GM10266 (cell line): ENCODE measurements at regions not wholly inside any gene's neighbourhood (a gene's known extent, or its start where the extent isn't known, plus 50 kb on each side); places are given as distances from the start of the nearest gene placed in this dataset.

Source experiments
- DNase-seq: peaks from one replicate; pipeline ENCODE4 v3.0.0; 2012; ENCODE audit errors: extremely low spot score
- TF ChIP-seq, protein P1 (sequence below): IDR thresholded peaks from 2 replicates; pipeline ENCODE4 v1.5.1; 2012; ENCODE audit warnings: mild to moderate bottlenecking, low read depth; ENCODE audit not compliant: control insufficient read depth, insufficient read depth; ENCODE audit errors: missing control alignments

DNA sequence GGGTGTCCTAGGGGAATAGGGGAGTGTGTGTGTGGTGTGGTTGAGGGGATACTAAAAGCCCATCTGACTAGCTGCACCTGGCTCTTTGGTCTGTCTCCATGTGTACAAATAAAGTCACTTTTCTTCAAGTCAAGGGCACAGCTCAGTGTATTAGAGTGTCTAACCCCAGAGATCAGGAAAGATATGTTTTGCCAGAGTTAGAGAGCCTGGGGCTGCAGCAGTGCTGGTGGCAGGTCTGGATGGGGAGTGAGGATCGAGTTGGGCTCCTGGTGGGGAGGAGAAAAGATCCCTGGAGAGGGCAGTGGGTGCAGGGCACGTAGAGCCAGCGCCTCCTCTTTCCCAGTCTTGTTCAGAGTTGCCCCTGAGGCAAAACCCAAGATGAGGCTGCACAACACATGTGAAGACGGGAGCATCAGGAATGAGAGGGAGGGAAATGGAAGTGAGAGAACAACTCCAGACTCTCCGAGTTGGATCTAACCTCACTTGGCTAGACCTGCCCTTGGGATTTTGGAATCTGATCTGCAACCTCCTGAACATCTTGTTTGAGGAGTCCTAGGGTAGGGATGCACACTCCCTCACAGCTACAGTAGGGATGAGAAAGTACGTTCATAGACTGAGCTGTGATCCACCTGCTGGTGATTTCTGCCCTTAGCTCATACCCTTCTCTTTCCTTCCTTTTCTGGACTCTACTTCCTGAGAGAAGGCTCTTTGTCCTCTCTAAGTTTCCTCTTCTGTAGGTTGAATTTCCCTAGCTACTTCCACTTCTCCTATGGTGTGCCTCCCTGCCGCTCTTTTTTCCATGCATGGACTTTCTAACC, 309.9 kb downstream of the ZSWIM6 start:
- DNase-seq: no peak
- TF ChIP-seq, protein P1, sequence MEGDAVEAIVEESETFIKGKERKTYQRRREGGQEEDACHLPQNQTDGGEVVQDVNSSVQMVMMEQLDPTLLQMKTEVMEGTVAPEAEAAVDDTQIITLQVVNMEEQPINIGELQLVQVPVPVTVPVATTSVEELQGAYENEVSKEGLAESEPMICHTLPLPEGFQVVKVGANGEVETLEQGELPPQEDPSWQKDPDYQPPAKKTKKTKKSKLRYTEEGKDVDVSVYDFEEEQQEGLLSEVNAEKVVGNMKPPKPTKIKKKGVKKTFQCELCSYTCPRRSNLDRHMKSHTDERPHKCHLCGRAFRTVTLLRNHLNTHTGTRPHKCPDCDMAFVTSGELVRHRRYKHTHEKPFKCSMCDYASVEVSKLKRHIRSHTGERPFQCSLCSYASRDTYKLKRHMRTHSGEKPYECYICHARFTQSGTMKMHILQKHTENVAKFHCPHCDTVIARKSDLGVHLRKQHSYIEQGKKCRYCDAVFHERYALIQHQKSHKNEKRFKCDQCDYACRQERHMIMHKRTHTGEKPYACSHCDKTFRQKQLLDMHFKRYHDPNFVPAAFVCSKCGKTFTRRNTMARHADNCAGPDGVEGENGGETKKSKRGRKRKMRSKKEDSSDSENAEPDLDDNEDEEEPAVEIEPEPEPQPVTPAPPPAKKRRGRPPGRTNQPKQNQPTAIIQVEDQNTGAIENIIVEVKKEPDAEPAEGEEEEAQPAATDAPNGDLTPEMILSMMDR: no peak

DNA sequence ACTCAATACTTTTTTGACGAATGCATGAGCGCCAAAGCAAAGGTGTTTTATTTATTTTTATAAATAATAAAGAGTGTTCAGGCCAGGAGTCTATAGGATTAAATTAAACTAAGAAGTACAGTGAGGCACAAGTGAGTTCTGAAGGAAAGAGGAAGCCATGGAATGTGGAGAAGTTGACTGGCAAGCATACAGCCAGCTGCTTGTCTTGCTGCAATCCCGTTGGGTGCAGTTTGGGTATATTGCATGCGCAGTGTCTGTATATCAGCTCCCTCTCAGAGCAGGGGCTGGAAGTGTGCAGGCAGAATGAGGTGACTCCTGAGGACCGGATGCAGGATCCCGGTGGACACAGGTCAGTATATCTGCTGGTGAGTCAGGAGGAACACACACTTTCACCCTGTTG, 315.6 kb downstream of the ZSWIM6 start:
- TF ChIP-seq, protein P1: no peak
- no peak for DNase-seq

DNA sequence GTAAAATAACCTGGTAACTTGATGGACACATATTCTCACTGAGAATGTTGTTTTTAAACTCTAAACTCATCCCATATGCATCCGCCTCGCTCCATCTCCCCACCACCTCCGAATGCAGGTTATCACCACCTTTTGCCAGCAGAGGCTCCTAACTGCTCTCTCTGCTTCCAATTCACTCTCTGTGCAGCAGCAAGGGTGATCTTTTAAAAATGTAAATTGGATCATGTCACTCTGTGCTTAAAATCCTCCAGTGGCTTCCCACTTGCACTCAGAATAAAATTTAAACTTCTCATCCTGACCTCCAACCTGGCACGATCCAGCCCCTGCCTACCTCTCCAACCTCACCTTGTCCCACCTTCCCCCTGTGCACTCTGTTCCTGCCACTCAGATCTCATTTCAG, 317.2 kb downstream of the ZSWIM6 start:
- DNase-seq: no peak
- TF ChIP-seq, protein P1: no peak

DNA sequence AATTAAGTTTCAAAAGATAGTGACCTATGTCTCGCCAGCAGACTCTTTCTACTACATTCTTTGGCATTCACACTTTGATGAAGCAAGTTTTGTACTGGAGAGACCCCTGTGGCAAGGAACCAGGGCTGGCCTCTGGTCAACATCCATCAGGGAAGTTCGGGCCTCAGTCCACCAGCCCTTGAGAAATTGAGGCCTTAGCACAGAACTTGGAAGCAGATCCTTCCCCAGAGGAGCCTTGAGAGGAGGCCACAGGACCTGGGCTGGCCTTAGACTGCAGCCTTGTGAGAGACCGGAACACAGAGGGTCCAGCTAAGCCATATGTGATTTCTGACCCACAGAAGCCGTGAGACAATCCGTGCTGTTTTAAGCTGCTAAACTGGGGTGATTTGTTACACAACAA, 317.9 kb downstream of the ZSWIM6 start:
- TF ChIP-seq, protein P1: no peak

DNA sequence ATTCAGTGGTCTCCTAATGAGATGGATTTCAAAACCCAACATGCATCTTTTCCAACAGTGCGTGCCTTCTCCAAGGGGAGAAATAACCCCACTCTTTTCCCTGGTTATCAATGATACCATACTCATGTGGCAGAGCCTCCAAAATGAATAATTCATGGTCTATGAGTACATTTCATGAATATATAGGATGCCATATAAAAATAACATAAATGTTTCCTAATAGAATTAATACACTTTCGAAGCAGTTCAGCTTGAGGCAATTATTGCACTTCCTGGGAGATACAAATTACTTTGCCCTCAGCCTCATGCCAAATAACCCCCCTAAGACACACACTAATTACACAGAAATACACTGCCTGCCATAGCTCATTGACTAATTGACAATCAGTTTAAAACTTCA, 318.6 kb downstream of the ZSWIM6 start:
- TF ChIP-seq, protein P1: no peak

More for the DNA sequence above, 317.9 kb downstream of the ZSWIM6 start:
- no peak for DNase-seq

DNA sequence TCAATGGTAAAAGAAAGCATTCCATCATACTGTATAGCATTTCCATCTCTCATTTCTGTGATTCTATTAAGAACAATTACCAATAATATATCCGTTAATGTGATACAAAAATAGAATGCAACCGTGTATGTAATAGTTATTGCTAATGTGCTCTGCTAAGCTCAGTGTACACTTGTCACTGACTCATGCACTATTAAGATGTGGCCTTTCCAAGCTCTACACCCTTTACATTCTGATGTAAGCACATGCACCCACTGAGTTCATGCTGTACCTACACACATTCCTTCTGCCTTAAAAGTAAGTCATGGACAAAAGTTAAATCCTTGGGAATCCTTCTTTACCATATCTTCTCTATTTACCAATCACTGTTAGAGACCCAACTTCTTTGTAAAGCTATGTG, 319.1 kb downstream of the ZSWIM6 start:
- no peak for DNase-seq
- TF ChIP-seq, protein P1: no peak

More for the DNA sequence above, 318.6 kb downstream of the ZSWIM6 start:
- DNase-seq: no peak

DNA sequence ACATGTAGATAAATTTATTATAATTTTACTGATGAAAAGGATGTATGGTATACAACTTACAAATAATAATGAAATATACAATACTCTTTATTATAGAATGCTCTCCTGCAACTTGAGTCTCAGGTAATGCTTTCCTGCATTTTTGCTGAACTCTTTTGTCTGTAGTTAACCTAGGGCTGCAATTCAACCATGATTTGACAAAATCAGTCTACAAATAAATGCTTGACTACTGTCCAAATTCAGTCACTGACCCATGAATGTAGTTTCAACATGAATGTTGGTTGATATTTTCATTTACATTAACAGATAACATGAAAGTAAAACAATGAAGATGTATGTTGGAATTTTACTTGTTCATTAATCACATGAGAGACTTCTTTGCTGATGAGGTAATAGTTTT, 320.9 kb downstream of the ZSWIM6 start:
- TF ChIP-seq, protein P1: no peak
- DNase-seq: no peak
